GM12875 (cell line): ENCODE measurements at regions not wholly inside any gene's neighbourhood (a gene's known extent, or its start where the extent isn't known, plus 50 kb on each side); places are given as distances from the start of the nearest gene placed in this dataset.

Source experiments
- H3K4me3 ChIP-seq: one replicate; pipeline ENCODE4 v1.5.1; 2011; ENCODE audit warnings: low read depth, low read length, control low read depth
- TF ChIP-seq, protein P1 (sequence below): IDR thresholded peaks from 2 replicates; pipeline ENCODE4 v1.5.1; 2011; ENCODE audit warnings: low read depth, mild to moderate bottlenecking, control low read depth, inconsistent platforms, low read length, moderate library complexity, borderline replicate concordance; ENCODE audit not compliant: insufficient read depth

DNA sequence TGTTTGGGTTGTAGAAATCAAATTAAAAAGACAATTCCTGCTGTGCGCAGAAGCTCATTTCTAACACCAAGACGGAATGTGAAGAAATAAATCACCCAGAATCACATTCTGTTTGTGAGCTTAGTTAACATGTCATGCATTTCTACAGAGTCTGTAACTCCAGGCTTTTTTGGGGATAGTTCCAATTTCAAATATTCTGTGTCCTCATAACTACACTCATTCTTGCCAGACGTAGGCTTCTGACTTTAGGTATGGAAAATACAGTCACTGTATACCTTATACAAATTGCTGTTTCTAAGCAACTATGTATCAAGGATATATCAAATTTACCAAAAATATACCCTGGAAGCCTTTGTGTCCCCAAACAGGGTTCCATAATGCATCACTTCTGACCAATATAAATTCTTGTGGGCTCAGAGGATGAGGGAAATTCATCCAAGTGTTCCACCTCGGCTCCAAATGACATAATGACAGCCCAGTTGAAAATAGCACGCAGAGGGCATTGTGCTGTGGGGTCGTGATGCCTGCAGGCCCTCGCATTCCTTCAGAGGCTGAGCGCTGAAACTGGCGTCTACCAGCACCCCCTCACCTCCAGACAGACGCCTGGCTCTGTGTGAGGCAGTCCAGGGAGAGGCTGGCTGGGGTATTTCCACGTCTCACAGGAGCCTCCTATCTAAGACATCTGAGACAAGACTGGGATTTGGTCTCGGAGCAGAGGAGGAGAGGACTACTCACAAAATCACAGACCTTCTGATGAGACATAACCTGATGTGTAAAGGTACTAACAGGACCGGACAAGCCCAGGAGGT is 79.8 kb downstream of the KLF4 start:
- TF ChIP-seq, protein P1, sequence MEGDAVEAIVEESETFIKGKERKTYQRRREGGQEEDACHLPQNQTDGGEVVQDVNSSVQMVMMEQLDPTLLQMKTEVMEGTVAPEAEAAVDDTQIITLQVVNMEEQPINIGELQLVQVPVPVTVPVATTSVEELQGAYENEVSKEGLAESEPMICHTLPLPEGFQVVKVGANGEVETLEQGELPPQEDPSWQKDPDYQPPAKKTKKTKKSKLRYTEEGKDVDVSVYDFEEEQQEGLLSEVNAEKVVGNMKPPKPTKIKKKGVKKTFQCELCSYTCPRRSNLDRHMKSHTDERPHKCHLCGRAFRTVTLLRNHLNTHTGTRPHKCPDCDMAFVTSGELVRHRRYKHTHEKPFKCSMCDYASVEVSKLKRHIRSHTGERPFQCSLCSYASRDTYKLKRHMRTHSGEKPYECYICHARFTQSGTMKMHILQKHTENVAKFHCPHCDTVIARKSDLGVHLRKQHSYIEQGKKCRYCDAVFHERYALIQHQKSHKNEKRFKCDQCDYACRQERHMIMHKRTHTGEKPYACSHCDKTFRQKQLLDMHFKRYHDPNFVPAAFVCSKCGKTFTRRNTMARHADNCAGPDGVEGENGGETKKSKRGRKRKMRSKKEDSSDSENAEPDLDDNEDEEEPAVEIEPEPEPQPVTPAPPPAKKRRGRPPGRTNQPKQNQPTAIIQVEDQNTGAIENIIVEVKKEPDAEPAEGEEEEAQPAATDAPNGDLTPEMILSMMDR: no peak
- no peak overlapping the region for H3K4me3 ChIP-seq

GRCh38 chr9:107407675-107408074 is 81.9 kb downstream of the KLF4 start:
- H3K4me3 ChIP-seq: no peak overlapping the region
- TF ChIP-seq, protein P1: no peak

- TF ChIP-seq, protein P1: no peak
These were observed 84.1 kb downstream of the KLF4 start for GRCh38 chr9:107405511-107405910.

GRCh38 chr9:107404736-107405135 is 84.8 kb downstream of the KLF4 start:
- H3K4me3 ChIP-seq: no peak overlapping the region
- TF ChIP-seq, protein P1: no peak

More at GRCh38 chr9:107405511-107405910, 84.1 kb downstream of the KLF4 start:
- no peak overlapping the region for H3K4me3 ChIP-seq

GRCh38 chr9:107404161-107404560 is 85.4 kb downstream of the KLF4 start:
- TF ChIP-seq, protein P1: no peak
- no peak overlapping the region for H3K4me3 ChIP-seq

DNA sequence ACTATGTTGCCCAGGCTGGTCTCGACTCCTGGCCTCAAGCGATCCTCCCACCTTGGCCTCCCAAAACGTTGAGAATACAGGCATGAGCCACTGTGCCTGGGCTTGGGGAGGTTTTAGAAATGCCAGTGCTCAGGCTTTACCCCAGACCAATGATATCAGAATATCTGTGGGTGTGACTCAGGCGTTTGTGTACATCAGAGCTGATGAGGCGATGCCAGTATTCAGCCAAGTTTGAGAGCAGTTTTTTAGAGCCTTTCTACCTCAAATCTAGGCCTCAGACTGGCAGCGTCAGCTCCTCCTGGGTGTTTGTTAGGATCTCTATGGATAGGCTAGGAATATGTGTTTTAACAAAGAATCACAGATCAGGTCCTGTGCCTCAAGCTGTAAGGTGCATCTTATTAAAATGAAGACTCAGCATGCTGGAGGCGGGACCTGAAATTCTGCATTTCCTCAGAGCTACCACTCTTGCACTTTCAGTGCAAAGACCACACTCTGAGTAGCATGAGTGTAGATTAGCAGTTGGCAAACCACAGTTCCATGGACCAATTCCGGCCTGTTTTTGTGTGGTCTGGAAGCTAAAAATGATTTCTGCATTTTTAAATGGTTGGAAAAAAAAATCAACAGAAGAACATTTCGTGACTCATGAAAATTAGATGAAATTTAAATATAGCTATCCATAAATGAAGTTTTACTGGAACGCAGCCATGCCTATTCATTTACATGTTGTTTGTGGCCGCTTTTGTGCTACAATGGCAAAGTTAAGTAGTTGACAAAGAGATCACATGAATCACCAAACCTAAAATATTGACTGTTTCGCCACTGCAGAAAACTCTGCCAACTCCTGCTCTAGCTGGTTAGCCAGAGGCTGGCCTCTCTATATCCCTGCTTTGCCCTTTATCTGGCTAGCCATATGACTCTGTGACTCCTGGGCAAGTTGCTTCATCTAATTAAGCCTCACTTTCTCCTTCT is 92.2 kb downstream of the KLF4 start:
- no peak overlapping the region for H3K4me3 ChIP-seq

More for the DNA sequence above, 92.2 kb downstream of the KLF4 start:
- TF ChIP-seq, protein P1: no peak
